Astrocyte of the spinal cord (primary cell): ENCODE measurements at regions not wholly inside any gene's neighbourhood (a gene's known extent, or its start where the extent isn't known, plus 50 kb on each side); places are given as distances from the start of the nearest gene placed in this dataset.

Experiments used
- DNase-seq: peaks from one replicate; pipeline ENCODE4 v3.0.0; 2011; ENCODE audit warnings: low read depth, low spot score
- H3K4me3 ChIP-seq: 2 replicates; pipeline ENCODE4 v1.5.1; 2011; ENCODE audit warnings: low read depth, mild to moderate bottlenecking, low read length, moderate library complexity
- in situ Hi-C: cut with HindIII; loops from 2 replicates; pipeline ENCODE4 v1.10.0; 2017; ENCODE audit warnings: low sequenced_read_pairs
- TF ChIP-seq, protein P1 (sequence below): IDR thresholded peaks from 2 replicates; pipeline ENCODE4 v1.5.1; 2012; ENCODE audit warnings: low read depth, mild to moderate bottlenecking, low read length, inconsistent platforms

DNA sequence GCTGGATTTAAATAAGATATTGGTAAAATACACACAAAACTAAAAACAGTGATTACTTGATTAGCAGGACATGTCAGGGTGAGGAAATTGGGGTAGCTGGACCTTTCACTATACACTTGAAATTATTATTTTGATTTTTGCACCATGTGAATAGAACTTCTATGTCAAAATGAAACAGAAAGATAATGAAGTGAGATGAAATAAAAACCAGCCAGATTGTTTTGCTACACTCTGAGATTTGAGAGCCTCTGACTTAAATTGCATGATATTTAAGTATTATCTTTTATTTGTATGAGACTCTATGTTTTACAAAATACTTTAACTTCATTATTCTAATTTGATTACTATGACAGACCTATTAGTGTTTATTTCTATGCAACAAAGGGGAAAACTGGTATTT lies 819.6 kb upstream of the ATXN8OS start:
- no peak overlapping the region for H3K4me3 ChIP-seq
- DNase-seq = no peak
- in situ Hi-C loops = no loop called here
- TF ChIP-seq, protein P1, sequence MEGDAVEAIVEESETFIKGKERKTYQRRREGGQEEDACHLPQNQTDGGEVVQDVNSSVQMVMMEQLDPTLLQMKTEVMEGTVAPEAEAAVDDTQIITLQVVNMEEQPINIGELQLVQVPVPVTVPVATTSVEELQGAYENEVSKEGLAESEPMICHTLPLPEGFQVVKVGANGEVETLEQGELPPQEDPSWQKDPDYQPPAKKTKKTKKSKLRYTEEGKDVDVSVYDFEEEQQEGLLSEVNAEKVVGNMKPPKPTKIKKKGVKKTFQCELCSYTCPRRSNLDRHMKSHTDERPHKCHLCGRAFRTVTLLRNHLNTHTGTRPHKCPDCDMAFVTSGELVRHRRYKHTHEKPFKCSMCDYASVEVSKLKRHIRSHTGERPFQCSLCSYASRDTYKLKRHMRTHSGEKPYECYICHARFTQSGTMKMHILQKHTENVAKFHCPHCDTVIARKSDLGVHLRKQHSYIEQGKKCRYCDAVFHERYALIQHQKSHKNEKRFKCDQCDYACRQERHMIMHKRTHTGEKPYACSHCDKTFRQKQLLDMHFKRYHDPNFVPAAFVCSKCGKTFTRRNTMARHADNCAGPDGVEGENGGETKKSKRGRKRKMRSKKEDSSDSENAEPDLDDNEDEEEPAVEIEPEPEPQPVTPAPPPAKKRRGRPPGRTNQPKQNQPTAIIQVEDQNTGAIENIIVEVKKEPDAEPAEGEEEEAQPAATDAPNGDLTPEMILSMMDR = no peak

DNA sequence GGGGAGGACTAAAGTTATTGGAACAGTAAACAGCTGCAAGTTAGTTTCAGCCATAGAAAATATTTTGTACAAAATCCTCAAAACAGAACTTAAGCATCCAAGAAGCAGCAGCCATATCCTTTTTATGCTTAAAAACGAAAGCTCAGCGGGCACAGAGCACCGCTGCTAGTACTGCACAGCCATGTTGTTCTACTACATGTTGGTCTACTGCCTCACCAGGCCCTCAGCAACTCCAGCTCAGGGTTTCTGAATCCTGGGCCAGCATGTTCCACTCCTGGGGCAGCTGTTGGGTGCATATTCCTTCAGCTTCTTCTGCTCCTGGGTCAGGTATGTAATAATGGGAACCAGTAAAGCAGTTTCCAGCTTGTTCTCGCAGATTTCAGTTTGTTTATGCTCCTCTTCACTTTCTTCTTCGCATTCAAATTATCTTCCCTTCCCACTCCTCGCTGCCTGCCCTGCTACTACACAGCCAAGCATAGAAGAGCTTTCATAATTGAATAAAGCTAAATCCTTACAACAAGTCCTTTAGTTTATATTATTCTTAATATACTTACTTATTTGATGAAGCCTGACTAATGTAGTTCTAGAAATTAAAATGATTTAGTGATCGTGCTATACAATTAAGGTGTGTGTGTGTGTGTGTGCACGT lies 820.5 kb upstream of the ATXN8OS start:
- DNase-seq = no peak
- in situ Hi-C loops = no loop called here

DNA sequence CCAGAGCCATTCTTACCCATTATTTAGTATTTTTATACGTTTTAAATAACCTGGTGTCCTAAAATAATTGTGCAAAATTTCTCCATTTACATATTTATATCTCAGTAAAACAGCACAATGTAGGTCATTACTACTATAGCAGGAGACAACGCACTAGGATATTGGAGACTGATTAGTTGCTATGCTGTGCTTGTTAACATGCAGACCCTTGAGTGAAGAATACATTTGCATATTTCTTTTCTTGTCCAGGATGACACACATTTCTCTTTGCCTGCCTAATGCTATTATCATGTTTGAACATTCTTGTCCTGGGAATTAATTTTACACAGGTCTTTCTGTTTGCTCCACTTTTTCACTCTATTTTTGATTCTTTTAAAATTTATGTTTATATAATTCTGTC lies 823.8 kb upstream of the ATXN8OS start:
- TF ChIP-seq, protein P1 = no peak
- in situ Hi-C loops = no loop called here
- DNase-seq = no peak
- H3K4me3 ChIP-seq = no peak overlapping the region

More for the DNA sequence above, 820.5 kb upstream of the ATXN8OS start:
- H3K4me3 ChIP-seq = no peak overlapping the region
- TF ChIP-seq, protein P1 = no peak

DNA sequence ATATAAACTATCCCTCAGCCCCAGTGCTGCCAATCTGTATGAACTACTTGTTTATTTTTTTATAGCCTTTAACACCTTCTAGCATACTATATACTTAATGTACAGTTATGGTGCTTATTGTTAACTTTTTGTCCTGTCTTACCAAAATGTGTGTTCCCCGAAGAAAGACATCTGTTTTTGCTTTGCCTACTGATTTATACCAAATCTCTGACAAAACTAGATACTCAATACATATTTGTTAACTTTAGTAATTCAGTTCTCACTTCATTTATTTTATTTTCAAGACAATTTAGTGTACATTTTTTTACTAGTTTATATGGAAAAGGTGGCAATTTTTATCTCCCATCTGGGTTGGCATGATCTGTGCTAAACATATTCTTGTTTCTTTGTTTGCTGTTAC lies 824.3 kb upstream of the ATXN8OS start:
- in situ Hi-C loops = no loop called here
- no peak overlapping the region for H3K4me3 ChIP-seq
- TF ChIP-seq, protein P1 = no peak
- no peak for DNase-seq

DNA sequence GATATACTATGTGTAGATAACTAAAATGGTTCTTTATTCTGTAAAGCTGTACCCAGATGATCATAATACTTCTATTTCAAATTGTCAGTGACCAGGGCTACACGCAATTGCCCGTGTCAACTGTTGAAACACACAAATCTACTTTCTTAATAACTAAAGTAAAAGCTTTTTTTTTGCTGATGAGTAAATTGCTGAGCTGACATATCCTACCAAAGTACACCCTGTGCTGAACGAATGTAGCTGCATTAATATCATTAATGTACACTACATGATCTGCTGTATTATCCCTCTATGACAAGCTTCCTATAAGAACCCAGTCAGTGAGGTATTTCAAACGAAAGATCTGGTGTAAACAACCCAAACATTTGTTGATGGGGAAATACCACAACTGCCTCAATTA lies 827.2 kb upstream of the ATXN8OS start:
- DNase-seq = no peak
- H3K4me3 ChIP-seq = no peak overlapping the region
- TF ChIP-seq, protein P1 = no peak
- in situ Hi-C loops = no loop called here

DNA sequence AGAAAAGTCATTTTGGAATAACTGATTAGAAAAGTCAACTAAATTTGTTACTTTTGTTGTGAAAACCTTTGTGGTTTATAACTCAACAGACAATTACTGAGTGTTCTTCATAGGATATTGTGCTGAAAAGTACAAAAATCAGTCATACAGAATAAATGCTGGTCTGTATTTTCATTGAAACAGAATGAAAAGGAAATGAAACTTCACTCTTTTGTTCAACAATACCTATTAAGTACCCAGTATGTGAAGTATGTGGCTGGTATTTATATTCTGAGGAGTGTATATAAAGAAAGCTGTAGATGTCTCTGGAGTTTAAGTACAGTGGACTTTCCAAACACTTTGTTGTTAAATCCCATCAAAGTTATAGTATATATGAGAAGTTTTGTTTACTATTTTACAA lies 828.4 kb upstream of the ATXN8OS start:
- TF ChIP-seq, protein P1 = no peak
- H3K4me3 ChIP-seq = no peak overlapping the region
- in situ Hi-C loops = no loop called here
- no peak for DNase-seq
